Cerebellar nuclear complex (tissue), 1 donor: ENCODE measurements at regions not wholly inside any gene's neighbourhood (a gene's known extent, or its start where the extent isn't known, plus 50 kb on each side); places are given as distances from the start of the nearest gene placed in this dataset.

Experiments
- DNase-seq, 2 experiments: peaks; one replicate each; lab custom pipeline; 2025; lab: John Stamatoyannopoulos, UW

- DNase-seq, result no peak
Measured at GRCh38 chr6:105494688-105495087, 91.8 kb upstream of the PREP start.

- DNase-seq, result no peak
Measured at GRCh38 chr6:105493736-105494135, 90.9 kb upstream of the PREP start.

- no peak for DNase-seq
Measured at GRCh38 chr6:105492706-105493673, 90.1 kb upstream of the PREP start.

GRCh38 chr6:105489216-105489530 is 86.3 kb upstream of the PREP start:
- DNase-seq, result no peak

GRCh38 chr6:105488516-105489215 is 85.8 kb upstream of the PREP start:
- DNase-seq, result no peak

GRCh38 chr6:105487040-105487790 is 84.3 kb upstream of the PREP start:
- DNase-seq, result no peak

GRCh38 chr6:105485456-105485855 is 82.6 kb upstream of the PREP start:
- no peak for DNase-seq

- peak in 1 of 2 experiments; percentile 7 for DNase-seq
Measured at GRCh38 chr6:105484238-105485161, 81.6 kb upstream of the PREP start.

- no peak for DNase-seq
Measured at GRCh38 chr6:105483492-105483891, 80.6 kb upstream of the PREP start.

- DNase-seq, result no peak
Measured at GRCh38 chr6:105482921-105483320, 80.0 kb upstream of the PREP start.

- DNase-seq, result no peak
Measured at GRCh38 chr6:105482227-105482844, 79.5 kb upstream of the PREP start.

GRCh38 chr6:105476978-105477377 is 74.1 kb upstream of the PREP start:
- DNase-seq, result no peak

- DNase-seq, result no peak
Measured at GRCh38 chr6:105474234-105474633, 71.4 kb upstream of the PREP start.

GRCh38 chr6:105469946-105470345 is 67.1 kb upstream of the PREP start:
- no peak for DNase-seq

- DNase-seq, result no peak
Measured at GRCh38 chr6:105468850-105469249, 66.0 kb upstream of the PREP start.

- no peak for DNase-seq
Measured at GRCh38 chr6:105460860-105461259, 58.0 kb upstream of the PREP start.

- DNase-seq, result no peak
Measured at GRCh38 chr6:105459864-105460263, 57.0 kb upstream of the PREP start.

GRCh38 chr6:105459049-105459448 is 56.2 kb upstream of the PREP start:
- DNase-seq, result no peak

GRCh38 chr6:105458551-105458950 is 55.7 kb upstream of the PREP start:
- DNase-seq, result no peak

- no peak for DNase-seq
Measured at GRCh38 chr6:105458084-105458483, 55.2 kb upstream of the PREP start.

- DNase-seq, result no peak
Measured at GRCh38 chr6:105453968-105454367, 51.1 kb upstream of the PREP start.
